Tibial nerve (tissue), 4 donors: ENCODE measurements at regions not wholly inside any gene's neighbourhood (a gene's known extent, or its start where the extent isn't known, plus 50 kb on each side); places are given as distances from the start of the nearest gene placed in this dataset.

Source experiments
- CTCF ChIP-seq, 5 experiments: fragments of 200-600 bp in 3 of 5; fragments of 450-650 bp in 2 of 5; sonication (generic) in 3 of 5; IDR thresholded peaks; one replicate each; pipeline ENCODE4 v1.5.1; 2016 to 2019; ENCODE audit warnings: antibody characterized with exemption in 5 of 5, mild to moderate bottlenecking in 3 of 5, moderate library complexity in 2 of 5
- EP300 ChIP-seq, 2 donors: sonication (generic); formaldehyde crosslinking; IDR thresholded peaks; one replicate each; pipeline ENCODE4 v1.6.1; 2017; ENCODE audit warnings: antibody characterized with exemption in 2 of 2, mild to moderate bottlenecking in 1 of 2
- POLR2A ChIP-seq, 2 donors: fragments of 450-650 bp; IDR thresholded peaks; one replicate each; pipeline ENCODE4 v1.6.1; 2017; ENCODE audit warnings: antibody characterized with exemption in 2 of 2, mild to moderate bottlenecking in 2 of 2, moderate library complexity in 2 of 2

DNA sequence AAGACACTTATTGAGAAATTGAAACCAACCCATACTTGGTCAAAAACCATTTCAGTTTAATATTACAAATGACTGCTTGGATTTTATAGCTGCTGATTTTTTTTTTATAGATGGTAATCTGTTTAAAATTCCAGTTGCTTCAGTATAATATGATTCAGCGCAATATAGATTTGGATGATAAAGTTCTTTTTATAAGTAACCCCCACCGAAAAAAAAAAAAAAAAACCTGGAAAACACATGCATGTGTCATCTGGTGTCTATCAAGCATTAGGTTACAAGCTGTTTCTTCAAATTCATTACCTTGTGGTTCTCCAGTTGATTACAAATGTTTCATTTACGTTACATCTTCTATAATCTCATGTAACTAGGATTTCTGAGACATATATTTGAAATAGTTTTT is 356.6 kb upstream of the ROBO2 start:
- TF ChIP-seq POLR2A (IDR thresholded peaks at IDR 0.05) = no peak
- no peak for TF ChIP-seq CTCF (IDR thresholded peaks at IDR 0.05)
- no peak for TF ChIP-seq EP300 (IDR thresholded peaks at IDR 0.05)
